GM12865 (cell line): ENCODE measurements at regions not wholly inside any gene's neighbourhood (a gene's known extent, or its start where the extent isn't known, plus 50 kb on each side); places are given as distances from the start of the nearest gene placed in this dataset.

ENCODE experiments used
- DNase-seq: peaks from one replicate; pipeline ENCODE4 v3.0.0; 2010; ENCODE audit warnings: low read depth
- H3K4me3 ChIP-seq: 2 replicates; pipeline ENCODE4 v1.5.1; 2011; ENCODE audit warnings: mild to moderate bottlenecking, low read depth, low read length, control low read depth
- TF ChIP-seq, protein P1 (sequence below): IDR thresholded peaks from 2 replicates; pipeline ENCODE4 v1.5.1; 2011; ENCODE audit warnings: low read length, control low read depth, low read depth, inconsistent platforms; ENCODE audit not compliant: insufficient read depth; ENCODE audit errors: missing control alignments

DNA sequence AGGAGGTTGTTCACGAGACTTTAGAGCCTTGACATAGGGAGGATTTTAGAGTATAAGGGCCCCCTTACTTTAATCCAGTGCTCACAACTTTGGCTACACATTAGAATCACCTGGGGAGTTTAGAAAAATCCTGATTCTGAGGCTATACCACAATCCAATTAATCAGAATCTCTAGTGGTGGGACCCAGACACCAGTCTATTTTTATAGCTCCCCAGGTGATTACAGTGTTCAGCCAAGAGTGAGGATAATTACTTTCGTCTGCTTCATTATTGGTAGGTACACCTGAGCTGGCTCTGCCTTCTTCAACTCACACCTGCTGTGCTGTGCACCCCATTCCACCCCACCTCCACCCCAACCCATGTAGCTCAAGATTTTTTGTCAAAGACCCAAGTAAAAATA lies 141.3 kb upstream of the EPB41L4A start:
- DNase-seq: no peak
- H3K4me3 ChIP-seq: no peak overlapping the region
- TF ChIP-seq, protein P1, sequence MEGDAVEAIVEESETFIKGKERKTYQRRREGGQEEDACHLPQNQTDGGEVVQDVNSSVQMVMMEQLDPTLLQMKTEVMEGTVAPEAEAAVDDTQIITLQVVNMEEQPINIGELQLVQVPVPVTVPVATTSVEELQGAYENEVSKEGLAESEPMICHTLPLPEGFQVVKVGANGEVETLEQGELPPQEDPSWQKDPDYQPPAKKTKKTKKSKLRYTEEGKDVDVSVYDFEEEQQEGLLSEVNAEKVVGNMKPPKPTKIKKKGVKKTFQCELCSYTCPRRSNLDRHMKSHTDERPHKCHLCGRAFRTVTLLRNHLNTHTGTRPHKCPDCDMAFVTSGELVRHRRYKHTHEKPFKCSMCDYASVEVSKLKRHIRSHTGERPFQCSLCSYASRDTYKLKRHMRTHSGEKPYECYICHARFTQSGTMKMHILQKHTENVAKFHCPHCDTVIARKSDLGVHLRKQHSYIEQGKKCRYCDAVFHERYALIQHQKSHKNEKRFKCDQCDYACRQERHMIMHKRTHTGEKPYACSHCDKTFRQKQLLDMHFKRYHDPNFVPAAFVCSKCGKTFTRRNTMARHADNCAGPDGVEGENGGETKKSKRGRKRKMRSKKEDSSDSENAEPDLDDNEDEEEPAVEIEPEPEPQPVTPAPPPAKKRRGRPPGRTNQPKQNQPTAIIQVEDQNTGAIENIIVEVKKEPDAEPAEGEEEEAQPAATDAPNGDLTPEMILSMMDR: no peak

DNA sequence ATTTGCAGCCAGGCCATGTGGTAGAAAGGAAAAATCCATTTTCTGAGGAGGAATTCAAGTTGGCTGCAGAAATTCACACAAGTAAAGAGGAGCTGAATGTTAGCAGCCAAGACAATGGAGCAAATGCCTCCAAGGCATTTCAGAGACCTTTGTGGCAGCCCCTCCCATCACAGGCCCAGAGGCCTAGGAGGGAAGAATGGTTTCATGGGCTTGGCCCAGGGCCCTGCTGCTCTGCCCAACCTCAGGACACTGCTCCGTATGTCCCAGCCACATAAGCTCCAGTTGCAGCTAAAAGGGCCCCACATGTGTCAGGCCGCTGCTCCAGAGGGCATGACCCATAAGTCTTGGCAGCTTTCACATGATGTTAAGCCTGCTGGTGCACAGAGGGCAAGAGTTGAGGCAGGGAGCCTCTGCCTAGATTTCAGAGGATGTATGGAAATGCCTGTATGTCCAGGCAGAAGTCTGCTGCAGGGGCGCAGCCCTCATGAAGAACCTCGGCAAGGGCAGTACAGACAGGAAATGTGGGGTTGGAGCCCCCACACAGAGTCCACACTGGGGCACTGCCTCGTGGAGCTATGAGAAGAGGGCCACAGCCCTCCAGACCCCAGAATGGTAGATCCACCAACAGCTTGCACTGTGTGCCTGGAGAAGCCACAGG lies 144.2 kb upstream of the EPB41L4A start:
- no peak for DNase-seq
- TF ChIP-seq, protein P1: no peak

DNA sequence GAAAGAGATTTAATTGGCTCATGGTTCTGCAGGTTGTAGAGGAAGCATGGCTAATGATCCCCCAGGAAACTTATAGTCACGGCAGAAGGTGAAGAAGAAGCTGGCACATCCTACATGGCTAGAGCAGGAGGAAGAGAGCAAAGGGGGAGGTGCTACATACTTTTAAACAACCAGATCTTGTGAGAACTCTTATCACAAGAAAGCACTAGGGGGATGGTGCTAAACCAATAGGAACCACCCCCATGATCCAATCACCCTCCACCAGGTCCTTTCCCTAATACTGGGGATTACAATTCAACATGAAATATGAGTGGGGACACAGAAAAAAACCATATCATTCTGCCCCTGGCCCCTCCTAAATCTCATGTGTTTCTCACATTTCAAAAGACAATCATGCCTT lies 147.2 kb upstream of the EPB41L4A start:
- DNase-seq: no peak
- TF ChIP-seq, protein P1: no peak
- no peak overlapping the region for H3K4me3 ChIP-seq

More for the DNA sequence above, 144.2 kb upstream of the EPB41L4A start:
- no peak overlapping the region for H3K4me3 ChIP-seq

DNA sequence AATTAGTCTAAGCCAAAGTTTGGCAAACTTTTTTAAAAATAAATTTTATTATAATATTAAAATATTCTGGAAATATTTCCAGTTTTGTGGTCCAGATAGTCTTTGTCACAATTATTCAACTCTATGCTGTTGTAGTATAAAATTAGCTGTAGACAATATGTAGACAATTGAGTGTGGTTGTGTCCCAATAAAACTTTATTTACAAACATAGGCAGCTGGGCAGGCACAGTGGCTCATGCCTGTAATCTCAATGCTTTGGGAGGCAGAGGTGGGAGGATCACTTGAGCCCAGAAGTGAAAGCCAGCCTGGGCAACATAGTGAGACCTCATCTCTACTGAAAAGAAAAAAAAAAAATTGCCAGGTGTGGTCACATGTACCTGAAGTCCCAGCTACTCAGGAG lies 150.5 kb upstream of the EPB41L4A start:
- H3K4me3 ChIP-seq: no peak overlapping the region
- TF ChIP-seq, protein P1: no peak
- DNase-seq: no peak

DNA sequence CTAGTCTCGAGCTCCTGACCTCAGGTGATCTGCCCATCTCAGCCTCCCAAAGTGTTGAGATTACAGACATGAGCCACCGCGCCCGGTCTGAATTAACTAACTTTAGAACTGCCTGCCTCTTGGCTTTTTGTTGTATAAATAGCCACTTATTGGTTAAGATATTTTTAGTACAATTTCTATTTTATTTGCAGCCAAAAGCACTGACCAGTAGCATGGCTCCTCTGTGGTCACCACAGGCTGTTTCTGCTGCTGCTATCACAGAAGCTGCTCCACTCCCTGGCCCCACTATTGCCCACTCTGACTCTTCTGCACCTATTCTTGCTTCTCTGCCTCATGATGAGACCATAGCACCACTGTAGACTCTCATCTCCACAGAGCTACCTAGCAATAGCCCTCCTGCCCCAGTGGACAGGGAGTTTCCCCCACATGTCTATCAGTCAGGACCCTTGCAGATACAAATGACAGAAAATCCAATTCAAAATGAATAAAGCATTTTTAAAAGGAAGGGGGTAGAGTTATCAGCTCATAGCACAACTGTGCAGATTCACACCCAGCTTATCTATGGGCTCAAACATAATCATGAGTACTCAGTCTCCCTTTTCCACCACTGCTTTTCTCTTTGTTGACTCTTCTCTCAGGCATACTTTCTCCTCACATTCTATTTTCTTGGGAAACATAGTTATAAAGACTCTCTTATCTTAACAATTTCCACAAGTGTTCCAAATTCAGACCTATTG lies 151.8 kb upstream of the EPB41L4A start:
- DNase-seq: no peak
- no peak overlapping the region for H3K4me3 ChIP-seq
- TF ChIP-seq, protein P1: no peak

DNA sequence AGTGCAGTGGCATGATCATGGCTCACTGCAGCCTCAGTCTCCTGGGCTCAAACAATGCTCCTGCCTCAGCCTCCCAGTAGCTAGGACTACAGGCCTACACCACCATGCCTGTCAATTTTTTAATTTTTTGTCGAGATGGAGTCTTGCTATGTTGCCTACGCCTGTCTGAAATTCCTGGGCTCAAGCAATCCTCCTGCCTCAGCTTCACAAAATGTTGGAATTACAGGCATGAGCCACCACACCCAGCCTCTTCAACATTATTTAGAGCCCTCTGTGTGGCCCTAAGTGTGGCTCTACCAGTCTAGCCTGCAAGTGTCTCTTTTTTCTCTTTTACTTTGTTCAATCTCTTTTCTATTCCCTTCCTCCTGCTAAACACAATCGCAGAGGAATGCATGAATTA lies 154.4 kb upstream of the EPB41L4A start:
- no peak for DNase-seq
- TF ChIP-seq, protein P1: no peak
- H3K4me3 ChIP-seq: no peak overlapping the region
